Body of pancreas (tissue), 4 donors: ENCODE measurements at regions not wholly inside any gene's neighbourhood (a gene's known extent, or its start where the extent isn't known, plus 50 kb on each side); places are given as distances from the start of the nearest gene placed in this dataset.

Experiments used
- POLR2A ChIP-seq, 3 donors: fragments of 450-650 bp; IDR thresholded peaks; one replicate each; pipeline ENCODE4 v1.6.1; 2016; ENCODE audit warnings: antibody characterized with exemption in 3 of 3, mild to moderate bottlenecking in 2 of 3
- TF ChIP-seq, protein P1 (sequence below), 7 experiments: fragments of 450-650 bp in 4 of 7; fragments of 200-600 bp in 3 of 7; sonication (generic) in 3 of 7; IDR thresholded peaks; one replicate each; pipeline ENCODE4 v1.5.1; 2016 to 2019; ENCODE audit warnings: antibody characterized with exemption in 7 of 7

GRCh38 chr1:60716472-60716871, 365.9 kb upstream of the NFIA start:
- no peak for TF ChIP-seq POLR2A (IDR thresholded peaks at IDR 0.05)
- TF ChIP-seq, protein P1, sequence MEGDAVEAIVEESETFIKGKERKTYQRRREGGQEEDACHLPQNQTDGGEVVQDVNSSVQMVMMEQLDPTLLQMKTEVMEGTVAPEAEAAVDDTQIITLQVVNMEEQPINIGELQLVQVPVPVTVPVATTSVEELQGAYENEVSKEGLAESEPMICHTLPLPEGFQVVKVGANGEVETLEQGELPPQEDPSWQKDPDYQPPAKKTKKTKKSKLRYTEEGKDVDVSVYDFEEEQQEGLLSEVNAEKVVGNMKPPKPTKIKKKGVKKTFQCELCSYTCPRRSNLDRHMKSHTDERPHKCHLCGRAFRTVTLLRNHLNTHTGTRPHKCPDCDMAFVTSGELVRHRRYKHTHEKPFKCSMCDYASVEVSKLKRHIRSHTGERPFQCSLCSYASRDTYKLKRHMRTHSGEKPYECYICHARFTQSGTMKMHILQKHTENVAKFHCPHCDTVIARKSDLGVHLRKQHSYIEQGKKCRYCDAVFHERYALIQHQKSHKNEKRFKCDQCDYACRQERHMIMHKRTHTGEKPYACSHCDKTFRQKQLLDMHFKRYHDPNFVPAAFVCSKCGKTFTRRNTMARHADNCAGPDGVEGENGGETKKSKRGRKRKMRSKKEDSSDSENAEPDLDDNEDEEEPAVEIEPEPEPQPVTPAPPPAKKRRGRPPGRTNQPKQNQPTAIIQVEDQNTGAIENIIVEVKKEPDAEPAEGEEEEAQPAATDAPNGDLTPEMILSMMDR (IDR thresholded peaks at IDR 0.05): no peak
